Stimulated activated naive CD4-positive, alpha-beta T cell treated with Interleukin-2 at 50 U/mL for 16 hours (primary cell): ENCODE measurements at regions not wholly inside any gene's neighbourhood (a gene's known extent, or its start where the extent isn't known, plus 50 kb on each side); places are given as distances from the start of the nearest gene placed in this dataset.
"Not testable (repeated sequence)": the region's sequence is repeated elsewhere in the genome, so short reads cannot be mapped to it uniquely, and the experiment has no call there.

ENCODE experiments used
- DNase-seq: peaks from one replicate; lab custom pipeline; 2025; lab: John Stamatoyannopoulos, UW

- not testable (repeated sequence) for DNase-seq
These were observed 262.6 kb upstream of the RAB4A start for GRCh38 chr1:229008347-229008746.

GRCh38 chr1:229011022-229011421 is 259.9 kb upstream of the RAB4A start:
- DNase-seq: no peak

GRCh38 chr1:229012823-229013222 is 258.1 kb upstream of the RAB4A start:
- no peak for DNase-seq

GRCh38 chr1:229013981-229014380 is 256.9 kb upstream of the RAB4A start:
- no peak for DNase-seq

GRCh38 chr1:229015806-229016205 is 255.1 kb upstream of the RAB4A start:
- DNase-seq: no peak

GRCh38 chr1:229017091-229017490 is 253.8 kb upstream of the RAB4A start:
- DNase-seq: no peak

GRCh38 chr1:229018674-229019295 is 252.1 kb upstream of the RAB4A start:
- no peak for DNase-seq

GRCh38 chr1:229019663-229020271 is 251.1 kb upstream of the RAB4A start:
- no peak for DNase-seq

- DNase-seq: not testable (repeated sequence)
These were observed 249.9 kb upstream of the RAB4A start for GRCh38 chr1:229021034-229021433.

GRCh38 chr1:229022595-229023333 is 248.1 kb upstream of the RAB4A start:
- DNase-seq: no peak

- no peak for DNase-seq
These were observed 247.1 kb upstream of the RAB4A start for GRCh38 chr1:229023651-229024300.

- no peak for DNase-seq
These were observed 246.3 kb upstream of the RAB4A start for GRCh38 chr1:229024528-229025130.

GRCh38 chr1:229025576-229025975 is 245.3 kb upstream of the RAB4A start:
- DNase-seq: no peak

- DNase-seq: no peak
These were observed 243.8 kb upstream of the RAB4A start for GRCh38 chr1:229027158-229027557.

GRCh38 chr1:229027622-229028182 is 243.2 kb upstream of the RAB4A start:
- peak; percentile 11 for DNase-seq

- DNase-seq: no peak
These were observed 242.4 kb upstream of the RAB4A start for GRCh38 chr1:229028544-229028943.

GRCh38 chr1:229028987-229029878 is 241.7 kb upstream of the RAB4A start:
- no peak for DNase-seq

GRCh38 chr1:229029879-229030235 is 241.1 kb upstream of the RAB4A start:
- no peak for DNase-seq

- no peak for DNase-seq
These were observed 240.3 kb upstream of the RAB4A start for GRCh38 chr1:229030630-229031029.

- no peak for DNase-seq
These were observed 239.8 kb upstream of the RAB4A start for GRCh38 chr1:229031061-229031460.
